ENCODE measurements at regions not wholly inside any gene's neighbourhood (a gene's known extent, or its start where the extent isn't known, plus 50 kb on each side); places are given as distances from the start of the nearest gene placed in this dataset.

DNA sequence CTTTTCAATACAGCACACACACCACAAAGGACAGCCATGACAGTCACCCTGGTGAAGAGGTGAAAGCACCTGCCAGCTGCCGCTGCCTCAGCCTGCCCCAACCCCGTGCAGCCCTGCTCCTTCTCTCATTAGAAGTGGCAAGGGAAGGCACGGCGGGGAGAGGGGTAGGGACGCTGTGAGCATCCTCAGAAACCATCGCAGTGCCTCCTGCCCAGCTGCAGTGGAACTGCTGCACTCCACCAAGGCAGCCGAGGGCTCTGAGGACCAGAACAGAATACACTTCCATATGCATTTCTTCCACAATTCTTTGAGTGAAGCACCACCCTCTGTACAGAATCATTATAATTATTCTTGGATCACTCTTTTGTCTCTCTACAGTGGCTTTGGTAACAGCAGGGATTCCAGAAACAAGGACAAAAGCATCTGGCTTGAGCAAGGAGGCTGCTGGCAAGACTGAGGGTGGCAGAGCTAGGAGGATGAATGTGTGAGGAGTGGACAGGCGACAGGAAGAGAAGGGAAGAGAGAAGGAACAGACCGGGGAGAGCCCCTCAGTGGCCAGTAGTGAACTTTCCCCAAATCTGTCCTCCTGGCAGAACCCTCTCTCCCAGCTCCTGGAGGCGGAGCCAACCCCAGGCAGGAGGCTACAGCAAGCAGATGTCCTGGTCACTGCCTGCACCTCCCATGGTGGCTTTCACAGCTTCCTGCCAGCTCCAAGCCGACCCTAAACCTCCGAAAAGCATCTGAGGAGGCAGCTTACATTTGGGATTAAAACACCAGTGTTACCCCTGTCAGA, 73.2 kb downstream of the MTNR1A start:
- Histone ChIP-seq H3F3A (ENCODE audit: control insufficient read depth, insufficient read depth) (no peaks in the 10 kb centered on the region), H3K4me2 (ENCODE audit: low read length) (no peak overlapping the region), H3K79me2 (ENCODE audit: control insufficient read depth, low read length) (no peaks in the 10 kb centered on the region), H3K4me3 (ENCODE audit: low read length) (no peak overlapping the region), H3K9me2 (replicated peaks; ENCODE audit: control insufficient read depth, low read length) (no peaks in the 10 kb centered on the region), H3K9me3 (ENCODE audit: control insufficient read depth, insufficient read depth, low read length) (no peaks in the 10 kb centered on the region), H3K27ac (ENCODE audit: low read depth, low read length) (no peak overlapping the region), H3K27me3 (ENCODE audit: control insufficient read depth, low read length) (no peaks in the 10 kb centered on the region), H3K4me1 (ENCODE audit: control insufficient read depth, low read length) (no peaks in the 10 kb centered on the region), H3K36me3 (ENCODE audit: control insufficient read depth, low read length) (no peaks in the 10 kb centered on the region), H4K20me1 (ENCODE audit: control insufficient read depth, insufficient read depth, low read depth, low read length) (no peaks in the 10 kb centered on the region)
- TF ChIP-seq EZH2phosphoT487 (IDR thresholded peaks at IDR 0.05; ENCODE audit: borderline replicate concordance, low read length) = no peak
- TF ChIP-seq, protein P1, sequence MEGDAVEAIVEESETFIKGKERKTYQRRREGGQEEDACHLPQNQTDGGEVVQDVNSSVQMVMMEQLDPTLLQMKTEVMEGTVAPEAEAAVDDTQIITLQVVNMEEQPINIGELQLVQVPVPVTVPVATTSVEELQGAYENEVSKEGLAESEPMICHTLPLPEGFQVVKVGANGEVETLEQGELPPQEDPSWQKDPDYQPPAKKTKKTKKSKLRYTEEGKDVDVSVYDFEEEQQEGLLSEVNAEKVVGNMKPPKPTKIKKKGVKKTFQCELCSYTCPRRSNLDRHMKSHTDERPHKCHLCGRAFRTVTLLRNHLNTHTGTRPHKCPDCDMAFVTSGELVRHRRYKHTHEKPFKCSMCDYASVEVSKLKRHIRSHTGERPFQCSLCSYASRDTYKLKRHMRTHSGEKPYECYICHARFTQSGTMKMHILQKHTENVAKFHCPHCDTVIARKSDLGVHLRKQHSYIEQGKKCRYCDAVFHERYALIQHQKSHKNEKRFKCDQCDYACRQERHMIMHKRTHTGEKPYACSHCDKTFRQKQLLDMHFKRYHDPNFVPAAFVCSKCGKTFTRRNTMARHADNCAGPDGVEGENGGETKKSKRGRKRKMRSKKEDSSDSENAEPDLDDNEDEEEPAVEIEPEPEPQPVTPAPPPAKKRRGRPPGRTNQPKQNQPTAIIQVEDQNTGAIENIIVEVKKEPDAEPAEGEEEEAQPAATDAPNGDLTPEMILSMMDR (IDR thresholded peaks at IDR 0.05; ENCODE audit: low read depth, low read length, poor library complexity, severe bottlenecking) = no peak

DNA sequence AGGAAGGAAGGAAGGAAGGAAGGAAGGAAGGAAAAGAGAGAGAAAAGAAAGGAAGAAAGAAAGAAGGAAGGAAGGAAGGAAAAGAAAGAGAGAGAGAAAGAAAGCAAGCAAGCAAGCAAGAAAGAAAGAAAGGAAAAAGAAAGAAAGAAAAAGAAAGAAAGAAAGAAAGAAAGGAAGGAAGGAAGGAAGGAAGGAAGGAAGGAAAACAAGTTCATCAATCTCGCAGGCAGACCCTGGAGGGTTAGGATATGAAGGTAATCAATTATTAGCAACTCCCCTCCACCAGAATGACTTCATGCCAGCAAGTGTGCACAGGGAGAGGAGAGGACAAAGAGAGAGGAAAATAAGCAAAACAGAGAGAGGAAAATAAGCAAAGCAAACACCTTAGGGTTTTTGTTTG, 80.2 kb downstream of the MTNR1A start:
- Histone ChIP-seq H3K9me2 (replicated peaks; ENCODE audit: control insufficient read depth, low read length) (no peaks in the 10 kb centered on the region), H3K4me2 (ENCODE audit: low read length) (no peak overlapping the region), H3K9me3 (ENCODE audit: control insufficient read depth, insufficient read depth, low read length) (no peaks in the 10 kb centered on the region), H3K27ac (ENCODE audit: low read depth, low read length) (no peak overlapping the region), H3F3A (ENCODE audit: control insufficient read depth, insufficient read depth) (no peaks in the 10 kb centered on the region), H3K27me3 (ENCODE audit: control insufficient read depth, low read length) (no peaks in the 10 kb centered on the region), H3K4me3 (ENCODE audit: low read length) (no peak overlapping the region), H3K4me1 (ENCODE audit: control insufficient read depth, low read length) (no peaks in the 10 kb centered on the region), H3K79me2 (ENCODE audit: control insufficient read depth, low read length) (no peaks in the 10 kb centered on the region), H4K20me1 (ENCODE audit: control insufficient read depth, insufficient read depth, low read depth, low read length) (no peaks in the 10 kb centered on the region), H3K36me3 (ENCODE audit: control insufficient read depth, low read length) (no peaks in the 10 kb centered on the region)
- no peak for TF ChIP-seq EZH2phosphoT487 (IDR thresholded peaks at IDR 0.05; ENCODE audit: borderline replicate concordance, low read length)
- TF ChIP-seq, protein P1 (IDR thresholded peaks at IDR 0.05; ENCODE audit: low read depth, low read length, poor library complexity, severe bottlenecking) = no peak

DNA sequence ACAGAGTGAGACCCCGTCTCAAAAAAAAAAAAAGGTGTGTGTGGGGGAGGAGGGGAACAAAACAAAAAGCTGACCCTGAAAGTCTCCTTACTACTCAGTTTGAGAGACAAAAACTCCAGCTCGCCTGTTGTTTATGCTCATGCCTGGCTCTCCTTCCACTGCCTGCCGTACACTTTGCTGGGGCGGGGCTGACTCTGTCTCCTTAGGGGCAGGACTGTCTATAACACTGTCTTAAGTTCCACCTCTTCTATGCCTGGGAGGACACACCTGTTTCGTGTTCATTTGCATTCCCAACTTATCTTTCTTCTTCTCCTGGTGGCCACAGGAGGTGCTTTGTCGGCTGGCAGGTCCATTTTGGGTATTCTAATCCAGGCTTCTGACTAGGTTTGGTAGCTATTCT, 81.4 kb downstream of the MTNR1A start:
- Histone ChIP-seq H3K9me3 (ENCODE audit: control insufficient read depth, insufficient read depth, low read length) (no peaks in the 10 kb centered on the region), H3K36me3 (ENCODE audit: control insufficient read depth, low read length) (no peaks in the 10 kb centered on the region), H3K27ac (ENCODE audit: low read depth, low read length) (no peak overlapping the region), H3K9me2 (replicated peaks; ENCODE audit: control insufficient read depth, low read length) (no peaks in the 10 kb centered on the region), H3K27me3 (ENCODE audit: control insufficient read depth, low read length) (no peaks in the 10 kb centered on the region), H4K20me1 (ENCODE audit: control insufficient read depth, insufficient read depth, low read depth, low read length) (no peaks in the 10 kb centered on the region), H3F3A (ENCODE audit: control insufficient read depth, insufficient read depth) (no peaks in the 10 kb centered on the region), H3K79me2 (ENCODE audit: control insufficient read depth, low read length) (no peaks in the 10 kb centered on the region), H3K4me2 (ENCODE audit: low read length) (no peak overlapping the region), H3K4me3 (ENCODE audit: low read length) (no peak overlapping the region), H3K4me1 (ENCODE audit: control insufficient read depth, low read length) (no peaks in the 10 kb centered on the region)
- TF ChIP-seq, protein P1 (IDR thresholded peaks at IDR 0.05; ENCODE audit: low read depth, low read length, poor library complexity, severe bottlenecking) = no peak
- no peak for TF ChIP-seq EZH2phosphoT487 (IDR thresholded peaks at IDR 0.05; ENCODE audit: borderline replicate concordance, low read length)
